IMR-90 (cell line): ENCODE measurements at regions not wholly inside any gene's neighbourhood (a gene's known extent, or its start where the extent isn't known, plus 50 kb on each side); places are given as distances from the start of the nearest gene placed in this dataset.

ENCODE experiments used
- CEBPB ChIP-seq: IDR thresholded peaks from 2 replicates; pipeline ENCODE4 v1.6.1; 2012; ENCODE audit warnings: low read depth, low read length, improper control_type of control experiment
- MXI1 ChIP-seq: IDR thresholded peaks from 2 replicates; pipeline ENCODE4 v1.6.1; 2012; ENCODE audit warnings: low read depth, mild to moderate bottlenecking, low read length, moderate library complexity, borderline replicate concordance
- NFE2L2 ChIP-seq: fragments of 150-350 bp; IDR thresholded peaks from 2 replicates; pipeline ENCODE4 v1.6.1; 2016; ENCODE audit warnings: low read depth, mild to moderate bottlenecking, low read length
- POLR2A ChIP-seq: IDR thresholded peaks from 2 replicates; pipeline ENCODE4 v1.6.1; 2012; ENCODE audit warnings: mild to moderate bottlenecking, low read depth, low read length
- RCOR1 ChIP-seq: IDR thresholded peaks from 2 replicates; pipeline ENCODE4 v1.6.1; 2012; ENCODE audit warnings: mild to moderate bottlenecking, low read length, improper control_type of control experiment; ENCODE audit not compliant: insufficient replicate concordance
- RFX5 ChIP-seq: IDR thresholded peaks from 2 replicates; pipeline ENCODE4 v1.8.0; 2012; ENCODE audit warnings: low read depth, mild to moderate bottlenecking, low read length, moderate library complexity
- TF ChIP-seq, protein P1 (sequence below): conservative IDR thresholded peaks from 2 replicates; pipeline ENCODE4 v1.5.1; 2012; ENCODE audit warnings: mild to moderate bottlenecking, low read depth, low read length, improper control_type of control experiment

DNA sequence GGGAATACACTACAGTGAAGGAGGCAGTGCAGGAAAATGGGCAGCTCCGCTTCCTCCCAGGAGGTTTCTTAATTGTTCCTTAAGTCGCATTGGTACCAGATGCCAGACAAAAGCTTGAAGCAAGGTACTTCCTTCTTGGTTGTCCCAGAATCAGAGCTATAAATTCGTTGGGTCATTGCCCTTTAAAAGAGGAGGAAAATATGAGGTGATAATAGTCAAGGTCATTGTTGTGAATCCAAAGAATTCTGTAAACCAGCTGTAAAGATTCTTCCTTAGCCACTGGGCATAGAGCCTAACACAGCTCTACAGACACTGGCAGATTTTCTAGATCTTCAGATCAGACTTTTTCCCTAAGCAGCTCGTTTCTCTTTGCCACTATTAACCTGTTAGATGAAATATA is 444.1 kb upstream of the TLE4 start:
- TF ChIP-seq, protein P1, sequence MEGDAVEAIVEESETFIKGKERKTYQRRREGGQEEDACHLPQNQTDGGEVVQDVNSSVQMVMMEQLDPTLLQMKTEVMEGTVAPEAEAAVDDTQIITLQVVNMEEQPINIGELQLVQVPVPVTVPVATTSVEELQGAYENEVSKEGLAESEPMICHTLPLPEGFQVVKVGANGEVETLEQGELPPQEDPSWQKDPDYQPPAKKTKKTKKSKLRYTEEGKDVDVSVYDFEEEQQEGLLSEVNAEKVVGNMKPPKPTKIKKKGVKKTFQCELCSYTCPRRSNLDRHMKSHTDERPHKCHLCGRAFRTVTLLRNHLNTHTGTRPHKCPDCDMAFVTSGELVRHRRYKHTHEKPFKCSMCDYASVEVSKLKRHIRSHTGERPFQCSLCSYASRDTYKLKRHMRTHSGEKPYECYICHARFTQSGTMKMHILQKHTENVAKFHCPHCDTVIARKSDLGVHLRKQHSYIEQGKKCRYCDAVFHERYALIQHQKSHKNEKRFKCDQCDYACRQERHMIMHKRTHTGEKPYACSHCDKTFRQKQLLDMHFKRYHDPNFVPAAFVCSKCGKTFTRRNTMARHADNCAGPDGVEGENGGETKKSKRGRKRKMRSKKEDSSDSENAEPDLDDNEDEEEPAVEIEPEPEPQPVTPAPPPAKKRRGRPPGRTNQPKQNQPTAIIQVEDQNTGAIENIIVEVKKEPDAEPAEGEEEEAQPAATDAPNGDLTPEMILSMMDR = no peak
- TF ChIP-seq RFX5 = no peak
- TF ChIP-seq POLR2A = no peak
- no peak for TF ChIP-seq NFE2L2
- no peak for TF ChIP-seq CEBPB
- no peak for TF ChIP-seq MXI1
- TF ChIP-seq RCOR1 = no peak
